GM18502 (cell line): ENCODE measurements at regions not wholly inside any gene's neighbourhood (a gene's known extent, or its start where the extent isn't known, plus 50 kb on each side); places are given as distances from the start of the nearest gene placed in this dataset.

ENCODE experiments used
- ATAC-seq: cut with Tn5 transposase; IDR thresholded peaks from one replicate; pipeline ENCODE4 v1.9.1; 2021; ENCODE audit warnings: mild to moderate bottlenecking; ENCODE audit not compliant: unreplicated experiment, poor library complexity

DNA sequence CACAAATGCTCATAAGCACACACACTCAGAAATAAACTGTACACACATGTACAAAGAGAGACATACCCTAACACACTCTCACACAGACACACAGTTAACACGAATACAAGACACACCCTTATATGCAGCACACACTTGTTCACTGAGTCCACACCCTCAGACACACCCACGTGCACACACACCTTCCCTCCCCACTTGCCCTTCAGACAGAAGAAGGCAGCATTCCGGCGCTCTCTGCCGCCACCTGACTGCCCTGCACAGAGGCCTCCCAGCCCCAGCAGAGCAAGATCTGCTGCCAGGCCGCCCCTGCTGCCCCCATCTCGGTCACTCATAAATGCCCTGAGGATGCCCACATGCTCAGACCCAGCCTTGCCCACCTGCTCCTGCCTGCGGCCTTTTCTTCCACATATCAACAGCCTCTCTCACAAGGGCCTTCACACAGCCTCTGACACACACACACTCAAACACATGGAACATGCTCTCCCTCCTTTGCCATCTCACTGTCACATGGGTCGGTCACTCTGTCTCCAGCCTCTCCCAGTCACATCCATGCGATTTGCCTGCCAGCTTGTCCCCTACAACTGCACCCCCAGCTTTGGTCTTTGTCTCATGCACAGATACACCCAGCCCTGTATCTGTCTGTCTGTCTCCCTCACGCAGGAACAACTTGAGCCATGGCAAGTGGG is 71.1 kb downstream of the EPHB3 start:
- no peak for ATAC-seq
